ENCODE measurements at regions not wholly inside any gene's neighbourhood (a gene's known extent, or its start where the extent isn't known, plus 50 kb on each side); places are given as distances from the start of the nearest gene placed in this dataset.

DNA sequence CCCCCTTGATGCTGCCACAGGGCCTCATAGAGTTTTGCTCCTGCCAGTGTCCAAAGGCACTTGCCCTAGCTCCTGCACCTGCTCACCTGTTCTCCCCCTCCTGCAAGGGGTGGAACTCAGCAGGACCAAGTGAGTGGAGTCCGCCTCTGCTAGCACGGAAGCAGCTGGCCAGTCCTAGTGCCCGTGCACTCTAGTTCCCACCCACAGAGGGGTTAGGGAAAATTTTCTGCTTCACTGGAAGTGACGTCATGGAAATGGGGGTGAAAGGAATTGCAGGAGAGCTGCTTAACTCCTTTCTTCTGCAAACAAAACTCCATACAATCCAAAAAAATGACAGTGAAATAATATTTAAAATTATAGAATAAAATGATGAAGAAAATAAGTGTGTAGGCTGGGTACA is 609.7 kb upstream of the SLITRK1 start:
- H3K27me3 ChIP-seq (ENCODE audit: control insufficient read depth, insufficient read depth, low read length) = no peaks in the 10 kb centered on the region
- intact Hi-C loops (cut with micrococcal nuclease) = no loop called here
- no peak overlapping the region for H2AK5ac ChIP-seq (ENCODE audit: low read depth, low read length)
- peak overlapping the region; percentile 14 for H2AFZ ChIP-seq (replicated peaks; ENCODE audit: low read length, poor library complexity)
- no peak overlapping the region for H2BK15ac ChIP-seq (ENCODE audit: low read depth, low read length)
- H4K8ac ChIP-seq (ENCODE audit: low read depth in 2 of 2, low read length in 2 of 2) = no peak overlapping the region
- TF ChIP-seq FOS (IDR thresholded peaks at IDR 0.05; ENCODE audit: low read depth, low read length) (no peak), RAD21 (IDR thresholded peaks at IDR 0.05; ENCODE audit: low read length) (no peak), CEBPB (IDR thresholded peaks at IDR 0.05; ENCODE audit: low read depth, low read length) (no peak), CHD1 (IDR thresholded peaks at IDR 0.05; ENCODE audit: low read depth, low read length) (no peak), MAFK (IDR thresholded peaks at IDR 0.05; ENCODE audit: low read depth, low read length) (no peak)
- TF ChIP-seq, protein P1, sequence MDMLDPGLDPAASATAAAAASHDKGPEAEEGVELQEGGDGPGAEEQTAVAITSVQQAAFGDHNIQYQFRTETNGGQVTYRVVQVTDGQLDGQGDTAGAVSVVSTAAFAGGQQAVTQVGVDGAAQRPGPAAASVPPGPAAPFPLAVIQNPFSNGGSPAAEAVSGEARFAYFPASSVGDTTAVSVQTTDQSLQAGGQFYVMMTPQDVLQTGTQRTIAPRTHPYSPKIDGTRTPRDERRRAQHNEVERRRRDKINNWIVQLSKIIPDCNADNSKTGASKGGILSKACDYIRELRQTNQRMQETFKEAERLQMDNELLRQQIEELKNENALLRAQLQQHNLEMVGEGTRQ (IDR thresholded peaks at IDR 0.05; ENCODE audit: low read depth, low read length) = no peak
- H3K56ac ChIP-seq (ENCODE audit: extremely low read depth, insufficient read depth, low read length) = no peak overlapping the region
- no peaks in the 10 kb centered on the region for H4K20me1 ChIP-seq (ENCODE audit: insufficient read depth, low read length)
- H3K14ac ChIP-seq (replicated peaks; ENCODE audit: low read depth, low read length) = no peak overlapping the region
- no peak overlapping the region for H3K27ac ChIP-seq (ENCODE audit: insufficient read depth, low read length)
- H3K9me1 ChIP-seq (ENCODE audit: insufficient read depth, low read length) = no peaks in the 10 kb centered on the region
- ChIA-PET POLR2A (ENCODE audit: unreplicated experiment) (no interaction called here), CTCF (no interaction called here)
- in situ Hi-C loops (cut with MboI; ENCODE audit: low sequenced_read_pairs) = no loop called here
- no CpG with 5 or more reads among the region's 4 CpGs for WGBS, 2 experiments (ENCODE audit: extremely low coverage in 2 of 2, insufficient read length in 1 of 2)
- H3K79me1 ChIP-seq (ENCODE audit: low read depth in 1 of 2, low read length in 2 of 2) = no peaks in the 10 kb centered on the region
- H2BK20ac ChIP-seq (ENCODE audit: low read depth, low read length) = no peak overlapping the region
- H3K9me3 ChIP-seq (ENCODE audit: control insufficient read depth, insufficient read depth, low read length) = no peaks in the 10 kb centered on the region; the same call in 1 of the 2 replicates
- no peak overlapping the region for H2BK120ac ChIP-seq (ENCODE audit: low read depth, low read length)
- H3K4me2 ChIP-seq (ENCODE audit: low read depth, low read length) = no peak overlapping the region
- H3K18ac ChIP-seq (ENCODE audit: low read depth, low read length) = no peak overlapping the region
- H2AK9ac ChIP-seq (replicated peaks; ENCODE audit: low read depth, low read length, poor library complexity) = no peak overlapping the region
- H3K9ac ChIP-seq (ENCODE audit: low read depth, low read length) = no peak overlapping the region
- no TSS peak for BruUV-seq (replicated peaks)
- H3K4ac ChIP-seq (ENCODE audit: low read depth, low read length) = no peak overlapping the region
- H4K91ac ChIP-seq (ENCODE audit: insufficient read depth, low read depth, low read length) = no peak overlapping the region
- no peak overlapping the region for H3K4me3 ChIP-seq (ENCODE audit: insufficient read depth, low read depth, low read length)
- DNase-seq = no peak
- no peak overlapping the region for H2BK5ac ChIP-seq (ENCODE audit: low read depth, low read length, poor library complexity, severe bottlenecking)
- ATAC-seq (ENCODE audit: low read depth) = no peak
- H3K36me3 ChIP-seq (ENCODE audit: control insufficient read depth, insufficient read depth, low read length) = no peaks in the 10 kb centered on the region
- H3K23ac ChIP-seq (ENCODE audit: low read depth, low read length) = no peak overlapping the region
- H3K4me1 ChIP-seq (ENCODE audit: control insufficient read depth, insufficient read depth, low read length) = no peaks in the 10 kb centered on the region
- dilution Hi-C loops (cut with HindIII; ENCODE audit: low sequenced_read_pairs, unreplicated experiment) = no loop called here
- no peak overlapping the region for H4K5ac ChIP-seq (ENCODE audit: low read depth, low read length)

Data from IMR-90 (cell line).